T47D (cell line): ENCODE measurements at regions not wholly inside any gene's neighbourhood (a gene's known extent, or its start where the extent isn't known, plus 50 kb on each side); places are given as distances from the start of the nearest gene placed in this dataset.

Source experiments
- DNase-seq, 2 experiments: peaks; one replicate each; pipeline versions ENCODE4 v3.0.0 to v3.0.0-alpha.2; 2011 to 2012; ENCODE audit warnings: low read depth in 1 of 2, low spot score in 1 of 2
- JUND ChIP-seq: IDR thresholded peaks from 2 replicates; pipeline ENCODE4 v1.6.1; 2012; ENCODE audit warnings: low read depth
- in situ Hi-C: cut with HindIII; loops from 2 replicates; pipeline ENCODE4 v1.10.0; 2016; ENCODE audit warnings: low sequenced_read_pairs, low pct_unique_long_range_greater_than_20kb

- in situ Hi-C loops = no loop called here
- TF ChIP-seq JUND = no peak
- DNase-seq = no peak
These were observed 435.7 kb upstream of the CADM1 start for GRCh38 chr11:115939731-115940421.

- in situ Hi-C loops = no loop called here
- TF ChIP-seq JUND = no peak
- DNase-seq = no peak
These were observed 435.0 kb upstream of the CADM1 start for GRCh38 chr11:115939104-115939730.

- no peak for TF ChIP-seq JUND
- no peak for DNase-seq
- in situ Hi-C loops = no loop called here
These were observed 429.3 kb upstream of the CADM1 start for GRCh38 chr11:115933564-115933963.

GRCh38 chr11:115931548-115932083 lies 427.4 kb upstream of the CADM1 start:
- no peak for DNase-seq
- in situ Hi-C loops = no loop called here
- no peak for TF ChIP-seq JUND

- DNase-seq = no peak
These were observed 426.8 kb upstream of the CADM1 start for GRCh38 chr11:115930886-115931547.

GRCh38 chr11:115930291-115930690 lies 426.1 kb upstream of the CADM1 start:
- no peak for DNase-seq
- TF ChIP-seq JUND = no peak
- in situ Hi-C loops = no loop called here

More at GRCh38 chr11:115930886-115931547, 426.8 kb upstream of the CADM1 start:
- in situ Hi-C loops = no loop called here
- no peak for TF ChIP-seq JUND

GRCh38 chr11:115929618-115930129 lies 425.5 kb upstream of the CADM1 start:
- in situ Hi-C loops = no loop called here
- no peak for DNase-seq
- TF ChIP-seq JUND = no peak

- no peak for DNase-seq
- in situ Hi-C loops = no loop called here
- no peak for TF ChIP-seq JUND
These were observed 424.6 kb upstream of the CADM1 start for GRCh38 chr11:115928811-115929210.

GRCh38 chr11:115927823-115928329 lies 423.7 kb upstream of the CADM1 start:
- TF ChIP-seq JUND = no peak
- in situ Hi-C loops = no loop called here

GRCh38 chr11:115926601-115927000 lies 422.4 kb upstream of the CADM1 start:
- in situ Hi-C loops = no loop called here
- DNase-seq = no peak
- TF ChIP-seq JUND = no peak

More at GRCh38 chr11:115927823-115928329, 423.7 kb upstream of the CADM1 start:
- DNase-seq = no peak

- in situ Hi-C loops = no loop called here
- no peak for TF ChIP-seq JUND
- no peak for DNase-seq
These were observed 421.9 kb upstream of the CADM1 start for GRCh38 chr11:115926138-115926537.

GRCh38 chr11:115925568-115926090 lies 421.4 kb upstream of the CADM1 start:
- in situ Hi-C loops = no loop called here
- TF ChIP-seq JUND = no peak
- DNase-seq = no peak
